ENCODE measurements at regions not wholly inside any gene's neighbourhood (a gene's known extent, or its start where the extent isn't known, plus 50 kb on each side); places are given as distances from the start of the nearest gene placed in this dataset.

DNA sequence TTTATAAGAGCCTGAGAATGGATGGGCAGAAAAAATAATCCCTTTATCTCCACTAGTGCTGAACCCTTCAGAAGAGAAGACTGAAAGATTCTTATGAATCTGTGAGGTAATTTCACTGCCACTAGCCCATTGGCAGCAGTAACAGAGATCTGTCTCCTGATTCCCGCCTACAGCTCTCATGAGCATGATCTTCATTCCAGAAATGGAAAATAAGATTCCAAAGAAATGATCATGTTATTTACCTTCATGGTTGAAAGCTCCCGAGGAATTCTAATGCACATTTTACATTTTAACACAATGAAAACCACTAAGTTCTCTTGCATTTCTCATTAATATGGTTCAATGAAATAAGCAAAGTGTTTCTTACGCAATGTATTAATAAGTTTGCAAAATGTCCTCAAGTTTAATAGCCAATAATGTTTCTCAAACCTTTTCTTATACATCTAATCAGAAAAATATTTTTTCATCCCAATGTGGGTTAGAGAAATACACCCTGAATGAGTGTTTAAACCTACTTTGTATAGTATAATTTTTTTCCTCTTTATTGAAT, 905.6 kb downstream of the TMEM182 start:
- in situ Hi-C loops (cut with MboI; ENCODE audit: low pct_unique_long_range_greater_than_20kb, low sequenced_read_pairs, unreplicated experiment): no loop called here
- no peak for DNase-seq (ENCODE audit: low spot score)
- TF ChIP-seq, protein P1, sequence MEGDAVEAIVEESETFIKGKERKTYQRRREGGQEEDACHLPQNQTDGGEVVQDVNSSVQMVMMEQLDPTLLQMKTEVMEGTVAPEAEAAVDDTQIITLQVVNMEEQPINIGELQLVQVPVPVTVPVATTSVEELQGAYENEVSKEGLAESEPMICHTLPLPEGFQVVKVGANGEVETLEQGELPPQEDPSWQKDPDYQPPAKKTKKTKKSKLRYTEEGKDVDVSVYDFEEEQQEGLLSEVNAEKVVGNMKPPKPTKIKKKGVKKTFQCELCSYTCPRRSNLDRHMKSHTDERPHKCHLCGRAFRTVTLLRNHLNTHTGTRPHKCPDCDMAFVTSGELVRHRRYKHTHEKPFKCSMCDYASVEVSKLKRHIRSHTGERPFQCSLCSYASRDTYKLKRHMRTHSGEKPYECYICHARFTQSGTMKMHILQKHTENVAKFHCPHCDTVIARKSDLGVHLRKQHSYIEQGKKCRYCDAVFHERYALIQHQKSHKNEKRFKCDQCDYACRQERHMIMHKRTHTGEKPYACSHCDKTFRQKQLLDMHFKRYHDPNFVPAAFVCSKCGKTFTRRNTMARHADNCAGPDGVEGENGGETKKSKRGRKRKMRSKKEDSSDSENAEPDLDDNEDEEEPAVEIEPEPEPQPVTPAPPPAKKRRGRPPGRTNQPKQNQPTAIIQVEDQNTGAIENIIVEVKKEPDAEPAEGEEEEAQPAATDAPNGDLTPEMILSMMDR (IDR thresholded peaks at IDR 0.05; ENCODE audit: extremely low read depth, insufficient read depth, missing control alignments): no peak

DNA sequence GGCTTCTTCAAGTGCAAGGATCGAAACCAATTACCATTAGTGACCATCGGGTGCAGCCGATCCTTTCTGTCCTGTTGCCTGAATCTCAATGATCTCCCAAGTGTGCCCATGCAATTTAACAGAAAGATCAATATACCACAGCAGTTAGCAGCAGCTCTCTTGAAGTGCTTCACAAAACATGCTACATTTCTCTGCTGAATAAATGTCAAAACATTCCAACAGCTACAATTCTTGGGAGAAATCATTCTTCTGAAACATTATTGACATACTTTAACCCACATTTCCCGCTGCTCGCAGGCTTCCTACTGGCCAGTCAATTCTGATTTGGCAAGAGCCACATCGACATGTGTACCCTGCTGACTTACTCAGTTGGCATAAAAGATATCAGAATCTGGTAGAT, 907.7 kb downstream of the TMEM182 start:
- no peak for DNase-seq (ENCODE audit: low spot score)
- in situ Hi-C loops (cut with MboI; ENCODE audit: low pct_unique_long_range_greater_than_20kb, low sequenced_read_pairs, unreplicated experiment): no loop called here
- TF ChIP-seq, protein P1 (IDR thresholded peaks at IDR 0.05; ENCODE audit: extremely low read depth, insufficient read depth, missing control alignments): no peak

Data from GM13977 (cell line).